ENCODE measurements at regions not wholly inside any gene's neighbourhood (a gene's known extent, or its start where the extent isn't known, plus 50 kb on each side); places are given as distances from the start of the nearest gene placed in this dataset.
"Not testable (repeated sequence)": the region's sequence is repeated elsewhere in the genome, so short reads cannot be mapped to it uniquely, and the experiment has no call there.

- TF ChIP-seq POLR2AphosphoS5, POLR2A, SPI1 (IDR thresholded peaks at IDR 0.05; ENCODE audit: low read depth, low read length): not testable (repeated sequence)
These were observed 117.7 kb upstream of the SULF2 start for GRCh38 chr20:47903009-47903408.
